HepG2 (cell line): ENCODE measurements at regions not wholly inside any gene's neighbourhood (a gene's known extent, or its start where the extent isn't known, plus 50 kb on each side); places are given as distances from the start of the nearest gene placed in this dataset.

Source experiments
- ATAC-seq: fragments of 200-7000 bp; cut with Tn5 transposase; 3 replicates; pipeline ENCODE4 v1.9.1; 2020; ENCODE audit warnings: mild to moderate bottlenecking, moderate library complexity
- BruUV-seq: library from RNA; stranded (reverse); fragments of 400-500 nt; replicated peaks from 2 replicates; lab custom pipeline; 2021; lab: Mats Ljungman, UMichigan
- CTCF ChIA-PET: fragments of 300-600 bp; formaldehyde crosslinking; extraction: SDS; loops from one replicate; lab custom pipeline; 2021; ENCODE audit warnings: low total read pairs, inconsistent platforms, low intra/inter-chr PET ratio; lab: Yijun Ruan, JAX
- POLR2A ChIA-PET: fragments of 350-600 bp; sonication (Branson Sonifier 250); formaldehyde crosslinking; loops from one replicate; lab custom pipeline; 2020; ENCODE audit warnings: antibody characterized with exemption, inconsistent platforms; lab: Yijun Ruan, JAX
- DNase-seq: peaks from one replicate; pipeline ENCODE4 v3.0.0-alpha.2; 2015; ENCODE audit warnings: low spot score
- FAIRE-seq: peaks from 3 replicates; lab custom pipeline; 2011; peaks lifted over from hg19 to GRCh38; lab: Jason Lieb, UNC
- H2AFZ ChIP-seq: one replicate; pipeline ENCODE4 v1.6.1; 2011; ENCODE audit warnings: low read length, inconsistent platforms
- H3K27ac ChIP-seq: fragments of 300-600 bp; 3 replicates; pipeline ENCODE4 v1.8.0; 2011; ENCODE audit warnings: mixed run types, mild to moderate bottlenecking, mixed read lengths, low read length, inconsistent platforms; ENCODE audit not compliant: insufficient read depth; ENCODE audit errors: extremely low read length
- H3K27me3 ChIP-seq, 2 experiments: fragments of 200-600 bp in 1 of 2; 2 replicates in 1 of 2; 3 replicates in 1 of 2; pipeline versions ENCODE4 v1.6.0 to v1.8.0; 2011; ENCODE audit warnings: low read length in 2 of 2, mild to moderate bottlenecking in 2 of 2, moderate library complexity in 2 of 2, inconsistent platforms in 1 of 2; ENCODE audit not compliant: insufficient read depth in 2 of 2, control insufficient read depth in 1 of 2
- H3K36me3 ChIP-seq, 2 experiments: fragments of 200-600 bp in 1 of 2; replicated peaks in 1 of 2; 2 replicates in 1 of 2; 3 replicates in 1 of 2; pipeline versions ENCODE4 v1.5.1 to v1.8.0; 2011; ENCODE audit warnings: low read length in 2 of 2, inconsistent platforms in 1 of 2; ENCODE audit not compliant: insufficient read depth in 2 of 2, control insufficient read depth in 1 of 2
- H3K4me1 ChIP-seq: 2 replicates; pipeline ENCODE4 v1.5.1; 2012; ENCODE audit warnings: low read length, inconsistent platforms; ENCODE audit not compliant: insufficient read depth
- H3K4me2 ChIP-seq: 2 replicates; pipeline ENCODE4 v1.6.0; 2011; ENCODE audit warnings: low read depth, low read length, inconsistent platforms
- H3K4me3 ChIP-seq, 3 experiments: fragments of 200-600 bp in 1 of 3; sonication (generic), shearing (Covaris generic) in 1 of 3; replicated peaks in 1 of 3; 2 replicates each; pipeline ENCODE4 v1.5.1; 2011 to 2016; ENCODE audit warnings: low read length in 3 of 3, inconsistent platforms in 2 of 3, low read depth in 2 of 3, mild to moderate bottlenecking in 2 of 3, control low read depth in 1 of 3, mixed read lengths in 1 of 3; ENCODE audit not compliant: insufficient read depth in 1 of 3
- H3K79me2 ChIP-seq: one replicate; pipeline ENCODE4 v1.6.1; 2011; ENCODE audit warnings: low read length, inconsistent platforms; ENCODE audit not compliant: insufficient read depth
- H3K9ac ChIP-seq: 2 replicates; pipeline ENCODE4 v1.6.0; 2011; ENCODE audit warnings: mild to moderate bottlenecking, low read depth, low read length, inconsistent platforms; ENCODE audit not compliant: insufficient read depth
- H3K9me3 ChIP-seq: 2 replicates; pipeline ENCODE4 v1.5.1; 2012; ENCODE audit warnings: mild to moderate bottlenecking, low read length
- H4K20me1 ChIP-seq: 2 replicates; pipeline ENCODE4 v1.6.0; 2011; ENCODE audit warnings: inconsistent platforms, mild to moderate bottlenecking, low read length, moderate library complexity; ENCODE audit not compliant: insufficient read depth
- HIVEP1 ChIP-seq: sonication (generic); formaldehyde crosslinking; IDR thresholded peaks from 2 replicates; pipeline ENCODE4 v1.4.0; 2020; ENCODE audit warnings: mild to moderate bottlenecking, missing genetic modification reagents
- HNF1A ChIP-seq, 2 experiments: sonication (generic) in 1 of 2; formaldehyde crosslinking in 1 of 2; IDR thresholded peaks; 2 replicates each; pipeline versions ENCODE4 v1.4.0 to v1.6.1; 2016 to 2020; ENCODE audit warnings: borderline replicate concordance in 1 of 2, low read depth in 1 of 2, mild to moderate bottlenecking in 1 of 2, missing genetic modification reagents in 1 of 2
- PTBP1 ChIP-seq: fragments of 200-400 bp; formaldehyde crosslinking; IDR thresholded peaks from 2 replicates; pipeline ENCODE4 v1.6.1; 2018; ENCODE audit warnings: low read length, low read depth; ENCODE audit not compliant: poor library complexity, severe bottlenecking
- SNAPC4 ChIP-seq: sonication (generic); formaldehyde crosslinking; IDR thresholded peaks from 2 replicates; pipeline ENCODE4 v1.4.0; 2020; ENCODE audit warnings: mild to moderate bottlenecking, missing genetic modification reagents
- ZNF17 ChIP-seq: sonication (generic); formaldehyde crosslinking; IDR thresholded peaks from 2 replicates; pipeline ENCODE4 v1.5.0; 2020; ENCODE audit warnings: mild to moderate bottlenecking, missing genetic modification reagents
- WGBS: methylation state at CpG from one replicate; pipeline ENCODE4 v1.1.6; 2017; ENCODE audit warnings: low lambda C conversion rate; 5-methylcytosine and 5-hydroxymethylcytosine counted together
- in situ Hi-C: cut with HindIII; loops from 2 replicates; pipeline ENCODE4 v1.10.0; 2017; ENCODE audit warnings: low pct_unique_long_range_greater_than_20kb; ENCODE audit not compliant: extremely low pct_ligation_motif_present
- intact Hi-C: fragments of 100-400 bp; cut with micrococcal nuclease; formaldehyde crosslinking; loops from one replicate; pipeline ENCODE4 v1.10.0; 2022; ENCODE audit not compliant: unreplicated experiment
- TF ChIP-seq, protein P1 (sequence below): sonication (generic); formaldehyde crosslinking; IDR thresholded peaks from 2 replicates; pipeline ENCODE4 v1.5.1; 2020; ENCODE audit warnings: mild to moderate bottlenecking, missing genetic modification reagents
- TF ChIP-seq, protein P2 (sequence below): sonication (generic); formaldehyde crosslinking; IDR thresholded peaks from 2 replicates; pipeline ENCODE4 v1.8.1; 2023; ENCODE audit warnings: mild to moderate bottlenecking, missing genetic modification reagents

DNA sequence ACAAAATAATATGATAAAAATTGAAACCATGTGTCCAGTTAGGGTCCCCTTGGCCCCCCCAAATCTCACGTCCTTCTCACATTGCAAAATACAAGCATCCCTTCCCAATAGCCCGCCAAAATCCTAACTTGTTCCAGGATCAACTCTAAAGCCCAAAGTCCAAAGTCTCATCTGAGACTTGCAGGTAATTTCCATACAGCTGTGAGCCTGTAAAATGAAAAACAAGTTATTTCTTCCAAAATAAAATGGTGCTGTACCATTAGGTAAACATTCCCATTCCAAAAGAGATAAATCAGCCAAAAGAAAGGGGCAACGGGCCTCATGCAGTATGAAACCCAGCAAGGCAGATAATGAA lies 51.0 kb upstream of the COBL start:
- DNase-seq = no peak
- Histone ChIP-seq H3K27me3 (0 out of 5 replicates have a peak, but pooled peaks cover 0 to 1% of the 10 kb centered on the region in 2 experiments), H3K36me3 (no peaks in the 10 kb centered on the region), H3K27ac (no peak overlapping the region), H3K4me3 (no peak overlapping the region), H2AFZ (no peak overlapping the region), H3K4me1 (peaks cover 16% of the 10 kb centered on the region; the same call in 1 of the 2 replicates), H4K20me1 (no peaks in the 10 kb centered on the region), H3K9ac (0 out of 2 replicates have a peak overlapping the region, but pooled peaks have one; percentile 1), H3K4me2 (no peak overlapping the region), H3K9me3 (no peaks in the 10 kb centered on the region), H3K79me2 (no peaks in the 10 kb centered on the region)
- intact Hi-C loops (loop anchor here (1.0 to 5.0 kb wide), 3 partner anchors 50 to 205 kb away; partner anchors contain the start of gene COBL), in situ Hi-C loops (loop anchor here (5.0 to 10.0 kb wide), 3 partner anchors 113 to 205 kb away; no protein-coding TSS in a partner anchor)
- WGBS = 3% methylated on average over 3 of the region's 3 CpGs
- ChIA-PET CTCF (interaction anchor here (1.2 to 3.9 kb wide), 4 partner anchors 115 to 205 kb away, joined by 3 to 38 read pairs (median 4); no protein-coding TSS in a partner anchor), POLR2A (interaction anchor here (2.0 kb wide), 1 partner anchor 205 kb away, joined by 7 read pairs; no protein-coding TSS in a partner anchor)
- FAIRE-seq = no peak
- BruUV-seq = no TSS peak
- ATAC-seq = no peak
- TF ChIP-seq, protein P1, sequence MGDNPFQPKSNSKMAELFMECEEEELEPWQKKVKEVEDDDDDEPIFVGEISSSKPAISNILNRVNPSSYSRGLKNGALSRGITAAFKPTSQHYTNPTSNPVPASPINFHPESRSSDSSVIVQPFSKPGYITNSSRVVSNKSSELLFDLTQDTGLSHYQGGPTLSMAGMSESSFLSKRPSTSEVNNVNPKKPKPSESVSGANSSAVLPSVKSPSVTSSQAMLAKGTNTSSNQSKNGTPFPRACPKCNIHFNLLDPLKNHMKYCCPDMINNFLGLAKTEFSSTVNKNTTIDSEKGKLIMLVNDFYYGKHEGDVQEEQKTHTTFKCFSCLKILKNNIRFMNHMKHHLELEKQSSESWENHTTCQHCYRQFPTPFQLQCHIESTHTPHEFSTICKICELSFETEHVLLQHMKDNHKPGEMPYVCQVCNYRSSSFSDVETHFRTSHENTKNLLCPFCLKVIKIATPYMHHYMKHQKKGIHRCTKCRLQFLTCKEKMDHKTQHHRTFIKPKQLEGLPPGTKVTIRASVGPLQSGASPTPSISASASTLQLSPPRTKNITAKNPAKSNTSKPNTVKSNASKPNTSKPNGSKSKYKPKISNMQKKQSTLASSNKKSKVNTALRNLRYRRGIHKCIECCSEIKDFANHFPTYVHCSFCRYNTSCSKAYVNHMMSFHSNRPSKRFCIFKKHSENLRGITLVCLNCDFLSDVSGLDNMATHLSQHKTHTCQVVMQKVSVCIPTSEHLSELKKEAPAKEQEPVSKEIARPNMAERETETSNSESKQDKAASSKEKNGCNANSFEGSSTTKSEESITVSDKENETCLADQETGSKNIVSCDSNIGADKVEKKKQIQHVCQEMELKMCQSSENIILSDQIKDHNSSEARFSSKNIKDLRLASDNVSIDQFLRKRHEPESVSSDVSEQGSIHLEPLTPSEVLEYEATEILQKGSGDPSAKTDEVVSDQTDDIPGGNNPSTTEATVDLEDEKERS (CRISPR knock-in tag) = no peak
- TF ChIP-seq HNF1A (IDR thresholded peaks at IDR 0.05; ENCODE audit: low read depth) (no peak), HNF1A (CRISPR knock-in tag; IDR thresholded peaks at IDR 0.05; ENCODE audit: borderline replicate concordance) (no peak), HIVEP1 (no peak), SNAPC4 (CRISPR knock-in tag) (no peak), PTBP1 (no peak), ZNF17 (CRISPR knock-in tag) (no peak)
- TF ChIP-seq, protein P2, sequence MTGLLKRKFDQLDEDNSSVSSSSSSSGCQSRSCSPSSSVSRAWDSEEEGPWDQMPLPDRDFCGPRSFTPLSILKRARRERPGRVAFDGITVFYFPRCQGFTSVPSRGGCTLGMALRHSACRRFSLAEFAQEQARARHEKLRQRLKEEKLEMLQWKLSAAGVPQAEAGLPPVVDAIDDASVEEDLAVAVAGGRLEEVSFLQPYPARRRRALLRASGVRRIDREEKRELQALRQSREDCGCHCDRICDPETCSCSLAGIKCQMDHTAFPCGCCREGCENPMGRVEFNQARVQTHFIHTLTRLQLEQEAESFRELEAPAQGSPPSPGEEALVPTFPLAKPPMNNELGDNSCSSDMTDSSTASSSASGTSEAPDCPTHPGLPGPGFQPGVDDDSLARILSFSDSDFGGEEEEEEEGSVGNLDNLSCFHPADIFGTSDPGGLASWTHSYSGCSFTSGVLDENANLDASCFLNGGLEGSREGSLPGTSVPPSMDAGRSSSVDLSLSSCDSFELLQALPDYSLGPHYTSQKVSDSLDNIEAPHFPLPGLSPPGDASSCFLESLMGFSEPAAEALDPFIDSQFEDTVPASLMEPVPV = no peak
